ENCODE measurements at regions not wholly inside any gene's neighbourhood (a gene's known extent, or its start where the extent isn't known, plus 50 kb on each side); places are given as distances from the start of the nearest gene placed in this dataset.
A peak's percentile ranks its signal among the peaks of the same experiment; 100 is the strongest.

- TF ChIP-seq CTCF (conservative IDR thresholded peaks at IDR 0.05; ENCODE audit: low read depth, low read length): no peak
- no peak for DNase-seq (ENCODE audit: low read depth)
- H3K4me3 ChIP-seq (ENCODE audit: low read depth, low read length): no peak overlapping the region
Observed at GRCh38 chr2:64289737-64290136, 145.5 kb upstream of the PELI1 start.

GRCh38 chr2:64291181-64291580, 147.0 kb upstream of the PELI1 start:
- no peak for TF ChIP-seq CTCF (conservative IDR thresholded peaks at IDR 0.05; ENCODE audit: low read depth, low read length)
- DNase-seq (ENCODE audit: low read depth): peak; percentile 44

GRCh38 chr2:64295326-64296139, 151.3 kb upstream of the PELI1 start:
- no peak for DNase-seq (ENCODE audit: low read depth)
- H3K4me3 ChIP-seq (ENCODE audit: low read depth, low read length): no peak overlapping the region
- no peak for TF ChIP-seq CTCF (conservative IDR thresholded peaks at IDR 0.05; ENCODE audit: low read depth, low read length)

More at GRCh38 chr2:64291181-64291580, 147.0 kb upstream of the PELI1 start:
- no peak overlapping the region for H3K4me3 ChIP-seq (ENCODE audit: low read depth, low read length)

- DNase-seq (ENCODE audit: low read depth): no peak
- no peak for TF ChIP-seq CTCF (conservative IDR thresholded peaks at IDR 0.05; ENCODE audit: low read depth, low read length)
- no peak overlapping the region for H3K4me3 ChIP-seq (ENCODE audit: low read depth, low read length)
Observed at GRCh38 chr2:64296140-64296480, 151.9 kb upstream of the PELI1 start.

- no peak for DNase-seq (ENCODE audit: low read depth)
- TF ChIP-seq CTCF (conservative IDR thresholded peaks at IDR 0.05; ENCODE audit: low read depth, low read length): no peak
- no peak overlapping the region for H3K4me3 ChIP-seq (ENCODE audit: low read depth, low read length)
Observed at GRCh38 chr2:64296695-64297346, 152.6 kb upstream of the PELI1 start.

- no peak for DNase-seq (ENCODE audit: low read depth)
- TF ChIP-seq CTCF (conservative IDR thresholded peaks at IDR 0.05; ENCODE audit: low read depth, low read length): no peak
- no peak overlapping the region for H3K4me3 ChIP-seq (ENCODE audit: low read depth, low read length)
Observed at GRCh38 chr2:64298161-64298560, 153.9 kb upstream of the PELI1 start.

Measured in epithelial cell of proximal tubule (primary cell).